ENCODE measurements at regions not wholly inside any gene's neighbourhood (a gene's known extent, or its start where the extent isn't known, plus 50 kb on each side); places are given as distances from the start of the nearest gene placed in this dataset.

DNA sequence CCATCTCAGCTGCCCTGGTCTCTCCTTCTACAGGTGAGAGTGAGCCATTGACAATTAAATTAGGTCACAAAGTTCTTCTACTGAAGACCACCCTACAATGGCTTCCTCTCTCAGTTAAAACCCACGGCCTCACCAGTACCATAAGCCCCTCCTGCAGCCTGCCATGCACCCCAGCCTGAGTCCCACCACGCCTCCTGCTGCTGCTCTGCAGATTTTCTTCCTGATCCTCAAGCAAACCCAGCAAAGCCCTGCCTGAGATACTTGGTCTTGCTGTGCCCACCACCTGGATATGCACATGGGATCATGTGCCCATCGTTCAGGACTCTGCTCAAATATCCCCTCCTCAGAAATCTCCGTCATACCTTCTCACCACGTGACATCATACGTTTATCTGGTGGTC, 696.6 kb downstream of the RNF144A start:
- TF ChIP-seq, protein P1, sequence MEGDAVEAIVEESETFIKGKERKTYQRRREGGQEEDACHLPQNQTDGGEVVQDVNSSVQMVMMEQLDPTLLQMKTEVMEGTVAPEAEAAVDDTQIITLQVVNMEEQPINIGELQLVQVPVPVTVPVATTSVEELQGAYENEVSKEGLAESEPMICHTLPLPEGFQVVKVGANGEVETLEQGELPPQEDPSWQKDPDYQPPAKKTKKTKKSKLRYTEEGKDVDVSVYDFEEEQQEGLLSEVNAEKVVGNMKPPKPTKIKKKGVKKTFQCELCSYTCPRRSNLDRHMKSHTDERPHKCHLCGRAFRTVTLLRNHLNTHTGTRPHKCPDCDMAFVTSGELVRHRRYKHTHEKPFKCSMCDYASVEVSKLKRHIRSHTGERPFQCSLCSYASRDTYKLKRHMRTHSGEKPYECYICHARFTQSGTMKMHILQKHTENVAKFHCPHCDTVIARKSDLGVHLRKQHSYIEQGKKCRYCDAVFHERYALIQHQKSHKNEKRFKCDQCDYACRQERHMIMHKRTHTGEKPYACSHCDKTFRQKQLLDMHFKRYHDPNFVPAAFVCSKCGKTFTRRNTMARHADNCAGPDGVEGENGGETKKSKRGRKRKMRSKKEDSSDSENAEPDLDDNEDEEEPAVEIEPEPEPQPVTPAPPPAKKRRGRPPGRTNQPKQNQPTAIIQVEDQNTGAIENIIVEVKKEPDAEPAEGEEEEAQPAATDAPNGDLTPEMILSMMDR (IDR thresholded peaks at IDR 0.05): no peak
- TF ChIP-seq EP300 (IDR thresholded peaks at IDR 0.05) (no peak), POLR2AphosphoS5 (IDR thresholded peaks at IDR 0.05) (no peak)
